GM18508 (cell line): ENCODE measurements at regions not wholly inside any gene's neighbourhood (a gene's known extent, or its start where the extent isn't known, plus 50 kb on each side); places are given as distances from the start of the nearest gene placed in this dataset.
"Not testable (repeated sequence)": the region's sequence is repeated elsewhere in the genome, so short reads cannot be mapped to it uniquely, and the experiment has no call there.

ENCODE experiments used
- ATAC-seq: cut with Tn5 transposase; IDR thresholded peaks from one replicate; pipeline ENCODE4 v1.9.1; 2021; ENCODE audit warnings: moderate number of reproducible peaks; ENCODE audit not compliant: insufficient read depth, unreplicated experiment

- no peak for ATAC-seq
Observed at GRCh38 chr13:84200971-84201370, 318.7 kb upstream of the SLITRK1 start.

- no peak for ATAC-seq
Observed at GRCh38 chr13:84192125-84192524, 309.9 kb upstream of the SLITRK1 start.

DNA sequence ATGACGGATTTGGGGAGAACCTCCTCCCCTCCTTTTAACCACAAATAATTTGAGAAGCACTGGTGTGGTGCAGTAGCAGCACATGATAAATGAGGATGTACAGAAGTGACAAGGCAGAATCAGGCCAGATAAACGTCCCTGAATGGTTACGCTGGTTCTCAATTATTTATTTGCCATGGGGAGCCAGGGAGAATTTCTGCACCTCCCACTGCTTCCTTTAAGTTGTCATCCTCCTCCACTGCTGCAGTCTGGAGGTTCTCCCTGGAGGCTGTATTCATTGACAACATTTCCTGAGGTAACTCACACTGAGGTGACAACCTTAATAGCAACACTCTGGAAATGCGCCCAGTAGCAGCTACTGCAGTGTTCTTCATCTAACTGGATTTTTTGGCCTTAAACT, 308.9 kb upstream of the SLITRK1 start:
- ATAC-seq = no peak

DNA sequence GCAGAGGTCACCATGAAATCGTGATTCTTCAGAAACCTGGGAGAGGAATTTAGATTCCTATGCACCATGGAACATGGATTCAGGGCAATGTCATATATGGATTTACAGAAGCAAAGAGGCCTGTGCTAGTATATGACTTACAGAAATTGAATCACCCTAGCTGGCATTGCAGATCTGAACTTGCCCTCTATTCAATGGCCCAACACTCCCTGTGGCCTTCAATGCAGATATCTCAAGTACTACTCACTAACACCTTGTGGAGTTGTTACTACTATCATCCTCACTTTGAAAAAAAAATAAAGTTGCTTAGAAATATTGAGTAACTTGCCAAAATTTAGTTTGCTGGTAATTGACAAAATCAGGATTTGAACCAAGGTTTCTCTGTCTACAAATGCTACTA, 305.4 kb upstream of the SLITRK1 start:
- ATAC-seq = no peak

- ATAC-seq = no peak
Observed at GRCh38 chr13:84139561-84140158, 257.4 kb upstream of the SLITRK1 start.

DNA sequence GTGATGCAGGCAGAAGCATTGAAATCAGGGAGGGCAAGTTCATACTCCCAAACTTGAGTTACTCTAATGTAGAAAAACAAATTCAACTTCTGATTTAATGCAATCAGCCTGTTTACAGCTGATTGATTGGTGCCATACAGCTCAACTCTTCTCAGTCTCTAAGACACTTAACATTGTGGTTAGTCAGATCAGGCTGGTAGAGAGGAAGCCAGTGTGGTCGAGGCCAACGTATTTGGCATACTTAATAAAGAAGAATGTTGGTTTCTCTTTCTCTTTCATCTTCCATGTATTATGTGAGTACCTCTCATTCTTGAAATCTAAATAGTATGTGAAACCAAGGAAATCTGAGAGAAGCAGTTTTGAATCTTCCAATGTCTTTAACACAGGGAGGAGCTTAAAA, 255.0 kb upstream of the SLITRK1 start:
- ATAC-seq = peak; percentile 96

DNA sequence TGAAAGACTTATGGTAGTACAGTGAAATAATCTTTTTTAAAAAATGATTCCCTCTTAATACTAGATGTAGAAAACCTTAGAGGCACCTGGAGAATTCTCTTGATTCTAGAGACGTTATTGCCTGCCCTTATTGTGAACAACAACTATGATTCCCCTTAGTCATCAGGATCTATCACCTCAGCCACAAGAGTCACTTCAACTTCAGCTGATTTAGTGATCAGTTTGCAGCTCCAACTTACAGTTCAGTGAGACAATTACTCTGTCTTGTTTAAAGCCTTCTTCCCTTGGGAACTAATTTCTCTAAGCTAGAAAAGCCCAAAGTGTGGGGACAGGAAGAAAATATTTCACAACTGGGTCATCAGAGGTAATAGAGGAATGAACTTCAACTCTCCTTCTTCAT, 254.3 kb upstream of the SLITRK1 start:
- no peak for ATAC-seq

DNA sequence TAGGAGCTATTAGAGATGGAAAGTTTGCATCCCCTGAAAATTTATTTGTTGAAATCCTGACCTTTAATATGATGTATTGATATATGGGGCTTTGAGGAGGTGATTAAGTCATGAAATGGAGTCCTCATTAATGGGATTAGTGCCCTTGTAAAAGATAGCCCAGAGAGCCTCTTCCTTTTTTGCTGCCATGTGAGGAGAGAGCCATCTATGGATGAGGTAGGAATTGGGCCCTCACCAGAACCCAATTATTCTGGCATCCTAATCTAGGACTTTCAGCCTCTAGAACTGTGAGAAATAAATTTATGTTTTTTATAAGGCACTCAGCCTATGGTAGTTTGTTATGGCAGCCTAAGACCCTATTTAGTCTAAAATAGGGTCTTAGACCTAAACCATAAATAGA, 250.2 kb upstream of the SLITRK1 start:
- ATAC-seq = no peak

DNA sequence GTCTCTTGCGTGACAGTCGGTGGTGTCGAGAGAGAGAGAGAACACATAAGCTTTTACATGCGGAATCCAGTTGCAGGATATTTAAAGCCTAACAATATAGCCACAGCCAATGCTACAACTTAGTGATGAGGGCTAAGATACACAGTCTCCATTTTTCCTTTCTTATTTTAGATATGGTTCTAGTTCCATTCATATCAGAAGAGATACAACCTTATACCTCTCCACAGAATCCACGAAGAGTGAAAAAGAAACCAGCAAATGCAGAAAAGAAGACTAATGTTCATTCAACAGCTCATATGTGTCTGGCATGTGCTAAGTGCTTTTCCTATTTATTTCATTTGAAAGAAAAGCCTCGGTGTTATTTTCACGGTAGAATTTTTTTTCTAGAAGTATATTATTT, 249.0 kb upstream of the SLITRK1 start:
- no peak for ATAC-seq

DNA sequence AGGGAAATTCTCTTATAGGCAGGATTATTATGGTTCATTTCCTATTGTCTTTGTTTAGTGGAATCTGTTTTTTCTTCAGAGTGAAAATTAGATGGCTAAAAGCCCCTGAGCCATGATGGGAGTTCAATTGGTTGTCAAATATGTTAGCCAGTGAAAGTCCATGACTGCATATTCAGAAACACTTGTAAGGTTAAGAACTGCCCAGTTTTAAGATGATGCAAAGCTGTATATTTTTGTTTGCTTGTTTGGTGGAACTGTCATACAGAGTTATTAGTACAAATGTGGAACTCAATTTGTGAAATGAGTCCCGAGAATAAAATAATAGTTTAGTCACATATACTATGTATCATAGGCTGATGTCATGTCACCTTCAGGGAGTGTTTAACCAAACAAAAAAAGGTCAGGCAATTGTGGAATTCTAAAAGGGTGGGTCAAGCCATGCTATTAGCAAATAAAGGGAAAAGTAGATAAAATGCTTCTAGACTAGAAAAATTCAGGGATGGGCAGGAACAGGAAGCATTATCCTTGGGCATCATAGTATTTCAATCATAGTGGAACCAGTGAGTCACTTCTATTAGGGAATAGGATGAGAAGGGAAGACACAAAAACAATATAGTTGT, 248.3 kb upstream of the SLITRK1 start:
- ATAC-seq = no peak

- ATAC-seq = no peak
Observed at GRCh38 chr13:84129966-84130365, 247.7 kb upstream of the SLITRK1 start.

GRCh38 chr13:84127597-84128128, 245.4 kb upstream of the SLITRK1 start:
- no peak for ATAC-seq

DNA sequence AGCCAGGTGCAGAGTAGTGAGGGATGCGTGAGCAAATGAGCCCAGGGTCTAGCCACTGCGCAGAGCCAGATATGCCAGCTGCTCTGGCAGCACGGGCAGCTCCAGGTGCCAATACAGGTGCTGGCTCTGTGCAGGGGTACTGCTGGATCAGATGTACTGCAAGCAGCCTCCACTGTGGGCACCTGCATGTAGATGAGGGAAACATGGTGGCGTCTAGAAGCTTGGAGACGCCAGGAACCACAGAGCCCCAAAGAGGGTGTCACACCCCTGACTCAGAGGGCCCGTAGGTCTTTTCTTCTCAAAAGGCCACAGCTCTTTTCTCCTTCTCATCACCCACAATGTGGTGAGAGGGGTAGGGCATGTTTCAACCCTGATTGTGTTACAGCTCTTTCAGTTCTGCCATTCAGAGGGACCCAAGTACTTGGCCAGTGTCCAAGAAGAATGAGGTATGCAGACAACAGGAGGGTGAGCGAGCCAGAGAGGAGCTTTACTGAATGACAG, 244.4 kb upstream of the SLITRK1 start:
- no peak for ATAC-seq

DNA sequence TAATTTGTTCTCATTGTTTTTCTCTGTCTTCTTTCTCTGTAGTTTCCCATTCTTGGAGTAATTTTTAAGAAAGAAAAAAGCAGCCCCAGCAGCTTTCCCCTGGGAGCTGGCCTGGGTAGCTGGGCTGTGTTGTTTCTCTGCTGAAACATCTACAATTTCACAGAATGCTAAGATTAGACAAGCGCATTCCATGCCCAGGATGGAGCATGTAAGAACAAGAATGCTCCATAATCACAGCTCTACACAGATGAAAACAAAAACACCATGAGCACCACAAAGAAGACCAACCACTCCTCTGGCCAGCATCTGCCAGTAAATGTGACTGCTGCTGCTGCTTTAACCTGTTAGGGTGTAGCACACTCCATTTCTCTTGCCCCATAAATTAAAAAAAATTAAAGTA, 239.2 kb upstream of the SLITRK1 start:
- ATAC-seq = no peak

GRCh38 chr13:84118839-84119409, 236.7 kb upstream of the SLITRK1 start:
- no peak for ATAC-seq

DNA sequence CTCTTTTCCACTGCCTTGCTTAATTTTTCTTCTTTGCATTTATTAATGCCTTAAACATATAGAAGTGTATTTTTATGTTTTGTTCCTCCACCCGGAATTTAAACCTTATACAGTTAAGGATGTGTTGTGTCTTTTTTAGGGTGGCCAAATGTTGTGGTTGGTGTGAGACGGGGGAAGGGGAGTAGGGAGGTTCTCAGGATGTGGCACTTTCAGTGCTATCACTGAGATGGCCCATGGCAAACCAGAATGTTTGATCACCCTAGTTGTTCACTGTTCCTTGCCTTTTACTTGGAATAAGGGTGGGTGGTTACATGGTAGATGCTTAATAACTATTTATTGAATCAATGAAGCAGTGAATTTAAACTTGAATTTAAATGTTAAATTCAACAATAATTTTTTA, 216.0 kb upstream of the SLITRK1 start:
- no peak for ATAC-seq

DNA sequence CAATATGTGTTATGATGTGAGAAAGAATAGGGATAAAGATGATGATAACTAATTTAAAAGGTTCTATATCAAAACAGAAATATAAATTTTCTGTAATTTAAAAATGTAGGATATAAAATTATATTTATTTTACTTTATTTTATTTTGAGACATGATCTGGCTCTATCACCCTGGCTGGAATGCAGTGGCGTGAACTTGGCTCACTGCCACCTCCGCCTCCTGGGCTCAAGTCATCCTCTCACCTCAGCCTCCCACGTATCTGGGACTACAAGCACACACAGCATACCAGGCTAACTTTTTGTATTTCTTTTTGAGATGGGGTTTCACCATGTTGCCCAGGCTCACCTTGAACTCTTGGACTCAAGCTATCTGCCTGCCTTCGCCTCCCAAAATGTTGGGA, 214.9 kb upstream of the SLITRK1 start:
- ATAC-seq = no peak

DNA sequence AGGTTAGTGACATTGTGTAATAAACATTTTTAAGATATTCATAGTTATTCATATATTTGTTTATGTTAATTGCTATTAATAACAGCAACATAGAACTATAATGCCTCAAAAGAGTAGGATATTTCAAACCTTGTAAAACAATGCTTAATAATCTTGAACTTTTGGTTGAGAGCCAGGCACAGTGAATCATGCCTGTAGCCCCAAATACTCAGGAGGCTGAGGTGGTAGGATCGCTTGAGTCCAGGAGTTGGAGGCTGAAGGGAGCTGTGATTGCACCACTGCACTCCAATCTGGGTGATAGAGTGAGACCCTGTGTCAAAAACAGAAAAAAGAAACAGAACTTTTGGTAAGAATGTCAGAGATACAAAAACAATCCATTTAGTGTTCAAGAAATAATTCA, 213.9 kb upstream of the SLITRK1 start:
- ATAC-seq = no peak

- no peak for ATAC-seq
Observed at GRCh38 chr13:84088996-84089395, 206.7 kb upstream of the SLITRK1 start.

DNA sequence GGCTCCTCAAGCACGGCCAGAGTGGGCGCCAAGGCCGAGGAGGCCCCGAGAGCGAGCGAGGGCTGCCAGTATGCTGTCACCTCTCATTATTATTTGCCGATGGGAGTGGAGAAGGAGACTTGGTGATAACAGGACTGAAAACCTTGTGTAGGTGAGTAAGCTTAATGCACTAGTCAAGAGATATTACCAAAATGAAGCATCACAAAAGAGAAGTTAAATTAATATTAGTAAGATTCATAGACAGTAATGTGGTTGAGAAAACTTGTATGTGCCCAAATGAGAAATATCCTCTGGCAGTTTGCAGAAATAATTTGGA, 204.5 kb upstream of the SLITRK1 start:
- ATAC-seq = no peak

DNA sequence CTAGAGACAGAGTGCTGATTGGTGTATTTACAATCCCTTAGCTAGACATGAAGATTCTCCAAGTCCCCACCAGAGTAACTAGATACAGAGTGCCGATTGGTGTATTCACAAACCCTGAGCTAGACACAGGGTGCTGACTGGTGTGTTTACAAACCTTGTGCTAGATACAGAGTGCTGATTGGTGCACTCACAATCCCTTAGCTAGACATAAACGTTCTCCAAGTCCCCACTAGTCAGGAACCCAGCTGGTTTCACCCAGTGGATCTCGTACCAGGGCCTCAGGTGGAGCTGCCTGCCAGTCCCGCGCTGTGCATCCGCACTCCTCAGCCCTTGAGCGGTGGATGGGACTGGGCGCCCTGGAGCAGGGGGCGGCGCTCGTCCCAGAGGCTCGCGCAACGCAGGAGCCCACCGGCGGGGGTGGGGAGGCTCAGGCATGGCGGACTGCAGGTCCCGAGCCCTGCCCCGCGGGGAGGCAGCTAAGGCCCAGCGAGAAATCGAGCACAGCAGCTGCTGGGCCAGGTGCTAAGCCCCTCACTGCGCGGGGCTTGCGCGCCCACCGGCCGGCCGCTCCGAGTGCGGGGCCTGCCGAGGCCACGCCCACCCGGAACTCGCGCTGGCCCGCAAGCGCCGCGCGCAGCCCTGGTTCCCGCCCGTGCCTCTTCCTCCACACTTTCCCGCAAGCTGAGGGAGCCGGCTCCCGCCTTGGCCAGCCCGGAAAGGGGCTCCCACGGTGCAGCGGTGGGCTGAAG, 204.0 kb upstream of the SLITRK1 start:
- ATAC-seq = not testable (repeated sequence)
